ENCODE measurements at regions not wholly inside any gene's neighbourhood (a gene's known extent, or its start where the extent isn't known, plus 50 kb on each side); places are given as distances from the start of the nearest gene placed in this dataset.

GRCh38 chr11:44403176-44403575, 93.2 kb upstream of the ALX4 start:
- TF ChIP-seq EZH2 (IDR thresholded peaks at IDR 0.05; ENCODE audit: borderline replicate concordance, low read depth, low read length, poor library complexity, severe bottlenecking), result no peak
- TF ChIP-seq, protein P1, sequence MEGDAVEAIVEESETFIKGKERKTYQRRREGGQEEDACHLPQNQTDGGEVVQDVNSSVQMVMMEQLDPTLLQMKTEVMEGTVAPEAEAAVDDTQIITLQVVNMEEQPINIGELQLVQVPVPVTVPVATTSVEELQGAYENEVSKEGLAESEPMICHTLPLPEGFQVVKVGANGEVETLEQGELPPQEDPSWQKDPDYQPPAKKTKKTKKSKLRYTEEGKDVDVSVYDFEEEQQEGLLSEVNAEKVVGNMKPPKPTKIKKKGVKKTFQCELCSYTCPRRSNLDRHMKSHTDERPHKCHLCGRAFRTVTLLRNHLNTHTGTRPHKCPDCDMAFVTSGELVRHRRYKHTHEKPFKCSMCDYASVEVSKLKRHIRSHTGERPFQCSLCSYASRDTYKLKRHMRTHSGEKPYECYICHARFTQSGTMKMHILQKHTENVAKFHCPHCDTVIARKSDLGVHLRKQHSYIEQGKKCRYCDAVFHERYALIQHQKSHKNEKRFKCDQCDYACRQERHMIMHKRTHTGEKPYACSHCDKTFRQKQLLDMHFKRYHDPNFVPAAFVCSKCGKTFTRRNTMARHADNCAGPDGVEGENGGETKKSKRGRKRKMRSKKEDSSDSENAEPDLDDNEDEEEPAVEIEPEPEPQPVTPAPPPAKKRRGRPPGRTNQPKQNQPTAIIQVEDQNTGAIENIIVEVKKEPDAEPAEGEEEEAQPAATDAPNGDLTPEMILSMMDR (conservative IDR thresholded peaks at IDR 0.05; ENCODE audit: low read depth, low read length), result no peak
